ENCODE measurements at regions not wholly inside any gene's neighbourhood (a gene's known extent, or its start where the extent isn't known, plus 50 kb on each side); places are given as distances from the start of the nearest gene placed in this dataset.
A peak's percentile ranks its signal among the peaks of the same experiment; 100 is the strongest.

DNA sequence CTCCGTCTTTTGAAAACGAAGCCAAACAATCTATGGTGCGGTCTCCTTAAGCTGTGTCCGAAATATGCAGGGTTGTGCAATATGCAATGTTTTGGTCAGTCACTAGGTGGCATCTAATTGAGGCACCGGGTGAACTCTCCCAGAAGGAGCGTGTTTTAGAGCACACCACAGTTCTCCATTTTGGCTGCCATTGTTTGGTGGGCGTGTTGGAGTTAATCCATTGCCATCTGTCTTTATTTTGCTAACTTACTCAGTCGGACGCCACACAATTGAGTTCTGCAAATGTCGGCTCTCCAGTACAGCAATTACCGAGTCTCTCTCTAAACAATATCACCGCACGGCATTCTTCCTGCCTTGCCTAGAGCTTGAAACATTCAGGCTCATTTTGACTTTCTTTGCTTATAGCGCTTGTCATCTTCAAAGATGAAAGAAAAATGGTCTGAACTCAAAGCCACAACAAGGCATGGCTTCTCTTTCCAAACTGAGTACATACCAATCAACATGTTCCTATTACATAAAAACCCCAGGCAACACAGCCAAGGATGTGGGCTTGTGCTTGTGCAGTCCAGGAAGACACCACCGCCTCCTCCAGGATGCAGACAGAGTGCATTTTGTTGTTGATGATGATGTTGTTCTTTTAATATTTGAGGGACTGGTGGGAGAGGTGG is 182.0 kb upstream of the SERP2 start:
- Histone ChIP-seq H3K4me3 (no peak overlapping the region), H3K9me3 (no peaks in the 10 kb centered on the region)
- peak; percentile 78 for DNase-seq (ENCODE audit: low spot score)

DNA sequence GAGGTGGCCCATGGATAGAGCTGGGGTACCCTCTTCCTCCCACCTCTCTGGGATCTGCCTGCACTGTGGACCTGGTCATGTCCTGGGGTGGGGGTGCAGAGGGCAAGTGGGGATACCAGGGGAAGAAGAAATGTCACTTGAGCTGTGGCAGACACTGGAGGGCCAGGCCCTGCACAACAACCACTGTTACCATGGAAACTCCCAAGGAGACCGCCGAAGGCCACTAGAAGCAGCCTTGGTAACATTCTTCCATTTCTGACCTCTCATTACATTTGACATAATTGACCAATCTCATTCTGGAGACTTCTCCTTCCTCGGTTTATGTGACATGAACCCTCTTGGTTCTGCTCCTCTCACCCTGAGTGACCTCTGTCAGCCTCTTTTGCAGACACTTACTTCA is 179.9 kb upstream of the SERP2 start:
- no peak for DNase-seq (ENCODE audit: low spot score)
- TF ChIP-seq, protein P1, sequence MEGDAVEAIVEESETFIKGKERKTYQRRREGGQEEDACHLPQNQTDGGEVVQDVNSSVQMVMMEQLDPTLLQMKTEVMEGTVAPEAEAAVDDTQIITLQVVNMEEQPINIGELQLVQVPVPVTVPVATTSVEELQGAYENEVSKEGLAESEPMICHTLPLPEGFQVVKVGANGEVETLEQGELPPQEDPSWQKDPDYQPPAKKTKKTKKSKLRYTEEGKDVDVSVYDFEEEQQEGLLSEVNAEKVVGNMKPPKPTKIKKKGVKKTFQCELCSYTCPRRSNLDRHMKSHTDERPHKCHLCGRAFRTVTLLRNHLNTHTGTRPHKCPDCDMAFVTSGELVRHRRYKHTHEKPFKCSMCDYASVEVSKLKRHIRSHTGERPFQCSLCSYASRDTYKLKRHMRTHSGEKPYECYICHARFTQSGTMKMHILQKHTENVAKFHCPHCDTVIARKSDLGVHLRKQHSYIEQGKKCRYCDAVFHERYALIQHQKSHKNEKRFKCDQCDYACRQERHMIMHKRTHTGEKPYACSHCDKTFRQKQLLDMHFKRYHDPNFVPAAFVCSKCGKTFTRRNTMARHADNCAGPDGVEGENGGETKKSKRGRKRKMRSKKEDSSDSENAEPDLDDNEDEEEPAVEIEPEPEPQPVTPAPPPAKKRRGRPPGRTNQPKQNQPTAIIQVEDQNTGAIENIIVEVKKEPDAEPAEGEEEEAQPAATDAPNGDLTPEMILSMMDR (IDR thresholded peaks at IDR 0.05): no peak
- no peak overlapping the region for H3K27ac ChIP-seq
- peaks cover 0 to 10% of the 10 kb centered on the region in 2 donors for H3K4me1 ChIP-seq
- H3K4me3 ChIP-seq: no peak overlapping the region
- H3K27me3 ChIP-seq: no peaks in the 10 kb centered on the region
- no peaks in the 10 kb centered on the region for H3K9me3 ChIP-seq
- no peaks in the 10 kb centered on the region for H3K36me3 ChIP-seq

More for the DNA sequence above, 182.0 kb upstream of the SERP2 start:
- H3K27me3 ChIP-seq: no peaks in the 10 kb centered on the region
- H3K4me1 ChIP-seq: no peaks in the 10 kb centered on the region
- TF ChIP-seq, protein P1 (IDR thresholded peaks at IDR 0.05): peak; percentile 50 to 82
- no peaks in the 10 kb centered on the region for H3K36me3 ChIP-seq
- H3K27ac ChIP-seq: peak overlapping the region; percentile 20 to 40

DNA sequence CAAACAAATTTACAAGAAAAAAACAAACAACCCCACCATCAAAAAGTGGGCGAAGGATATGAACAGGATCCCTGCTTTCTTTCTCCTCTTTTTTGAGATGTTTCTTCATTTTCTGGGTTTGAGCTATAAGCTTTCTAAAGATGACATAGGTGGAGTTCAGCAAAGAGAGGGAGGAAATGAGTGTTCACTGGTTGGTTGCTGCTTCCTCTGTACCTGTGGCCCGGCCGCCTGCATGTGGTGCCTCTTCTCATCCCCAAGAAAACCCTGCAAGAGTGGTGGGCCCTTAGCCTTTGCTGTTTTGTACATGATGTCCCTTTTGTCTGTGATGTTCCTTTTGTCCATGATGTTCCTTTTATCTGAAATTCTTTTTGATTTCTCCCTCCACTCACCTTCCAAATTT is 178.4 kb upstream of the SERP2 start:
- H3K36me3 ChIP-seq: no peaks in the 10 kb centered on the region
- no peak overlapping the region for H3K4me3 ChIP-seq
- no peaks in the 10 kb centered on the region for H3K9me3 ChIP-seq
- H3K27me3 ChIP-seq: no peaks in the 10 kb centered on the region
- peaks cover 0 to 21% of the 10 kb centered on the region in 2 donors for H3K4me1 ChIP-seq
- TF ChIP-seq, protein P1 (IDR thresholded peaks at IDR 0.05): no peak
- no peak for DNase-seq (ENCODE audit: low spot score)
- no peak overlapping the region for H3K27ac ChIP-seq

DNA sequence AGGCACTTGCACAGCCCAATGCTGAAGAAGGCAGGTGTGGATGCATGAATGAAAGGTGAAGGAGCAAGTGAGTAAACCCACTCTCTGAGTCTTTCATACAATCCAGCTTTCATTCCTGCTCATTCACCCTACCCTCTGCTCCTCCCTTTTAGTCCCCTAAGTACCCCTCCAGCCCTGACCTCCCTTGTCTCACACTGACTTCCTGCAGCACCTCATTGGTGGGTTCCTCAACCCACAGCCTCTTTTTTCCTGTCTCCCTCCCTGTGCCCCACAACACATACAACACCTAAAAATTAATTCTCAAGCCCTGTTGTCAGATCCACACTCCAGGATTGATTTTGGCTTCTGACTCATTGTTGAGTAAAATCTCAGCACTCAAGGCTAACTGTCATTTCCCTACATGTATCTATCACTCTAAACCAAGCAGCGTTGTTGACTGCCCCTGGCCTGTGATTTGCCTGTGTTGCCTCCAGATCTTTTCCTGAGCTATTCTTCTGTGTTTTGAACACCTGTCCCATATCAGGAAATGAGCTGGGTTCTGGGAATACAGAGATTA is 177.3 kb upstream of the SERP2 start:
- no peaks in the 10 kb centered on the region for H3K9me3 ChIP-seq
- H3K4me1 ChIP-seq: peaks cover 0 to 21% of the 10 kb centered on the region in 2 donors
- TF ChIP-seq, protein P1 (IDR thresholded peaks at IDR 0.05): no peak
- H3K27me3 ChIP-seq: no peaks in the 10 kb centered on the region
- DNase-seq (ENCODE audit: low spot score): no peak
- no peak overlapping the region for H3K4me3 ChIP-seq
- no peaks in the 10 kb centered on the region for H3K36me3 ChIP-seq
- H3K27ac ChIP-seq: no peak overlapping the region

DNA sequence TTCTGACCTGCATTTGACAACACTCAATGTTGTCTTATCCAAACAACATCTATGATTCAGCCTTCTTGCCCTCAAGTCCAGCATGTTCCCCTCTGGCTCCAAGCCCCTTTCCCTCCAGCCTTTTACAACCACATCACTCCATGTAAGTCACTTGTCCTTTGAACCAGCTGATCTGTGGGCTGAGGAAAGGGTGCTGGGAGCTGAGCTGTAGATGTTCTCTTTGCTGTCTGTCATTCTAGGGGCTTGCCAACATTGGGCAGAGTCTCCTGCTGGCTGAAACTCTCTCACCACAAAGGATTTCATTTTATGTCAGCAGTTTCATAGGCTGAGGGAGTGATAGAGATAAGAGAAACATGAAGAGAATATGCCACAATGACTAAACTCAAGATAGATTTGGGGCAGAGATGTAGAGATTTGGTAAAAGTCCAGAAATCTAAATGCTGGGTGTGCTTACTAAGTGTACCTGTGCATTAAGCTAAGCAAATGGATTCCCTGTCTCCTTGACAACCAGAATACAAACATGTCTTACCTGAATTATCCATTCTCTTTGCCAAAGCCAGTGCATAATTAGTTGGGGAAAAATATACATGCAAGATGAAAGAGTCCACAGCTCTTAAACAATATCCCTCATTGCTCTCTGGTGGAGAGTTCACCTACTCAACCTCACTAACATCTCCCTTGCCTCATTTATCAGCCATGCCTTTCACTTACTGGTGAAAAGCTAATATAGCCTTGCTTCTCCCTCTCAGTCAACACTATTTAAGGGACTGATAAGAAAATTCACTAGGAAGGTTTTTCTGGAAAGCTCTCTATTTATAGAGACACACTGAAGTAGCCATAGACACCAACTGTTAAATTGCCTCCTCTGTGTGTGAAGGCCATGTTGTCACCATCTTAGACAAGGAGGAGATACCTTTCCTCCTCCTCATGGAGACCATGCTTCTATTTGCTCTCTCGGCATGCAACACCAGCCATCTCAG is 175.5 kb upstream of the SERP2 start:
- peaks cover 0 to 21% of the 10 kb centered on the region in 2 donors for H3K4me1 ChIP-seq
- H3K27me3 ChIP-seq: no peaks in the 10 kb centered on the region
- no peaks in the 10 kb centered on the region for H3K36me3 ChIP-seq
- no peak overlapping the region for H3K4me3 ChIP-seq
- no peak for DNase-seq (ENCODE audit: low spot score)
- no peak overlapping the region for H3K27ac ChIP-seq
- TF ChIP-seq, protein P1 (IDR thresholded peaks at IDR 0.05): no peak
- H3K9me3 ChIP-seq: no peaks in the 10 kb centered on the region
